Coronary artery (tissue), 2 donors: ENCODE measurements at regions not wholly inside any gene's neighbourhood (a gene's known extent, or its start where the extent isn't known, plus 50 kb on each side); places are given as distances from the start of the nearest gene placed in this dataset.

ENCODE experiments used
- DNase-seq: peaks from one replicate; pipeline ENCODE4 v3.0.0-alpha.2; 2017; ENCODE audit warnings: low spot score
- H3K27ac ChIP-seq, 2 donors: fragments of 200-600 bp; sonication (generic); one replicate each; pipeline ENCODE4 v1.5.1; 2016 to 2019
- H3K4me3 ChIP-seq: fragments of 200-600 bp; sonication (generic); 2 replicates; pipeline ENCODE4 v1.5.1; 2016; ENCODE audit warnings: mild to moderate bottlenecking, moderate library complexity
- TF ChIP-seq, protein P1 (sequence below): fragments of 200-600 bp; sonication (generic); IDR thresholded peaks from one replicate; pipeline ENCODE4 v1.5.1; 2019; ENCODE audit warnings: antibody characterized with exemption

GRCh38 chr9:120326049-120326693 lies 253.8 kb downstream of the CDK5RAP2 start:
- Histone ChIP-seq H3K27ac (no peak overlapping the region), H3K4me3 (no peak overlapping the region)
- no peak for DNase-seq
- TF ChIP-seq, protein P1, sequence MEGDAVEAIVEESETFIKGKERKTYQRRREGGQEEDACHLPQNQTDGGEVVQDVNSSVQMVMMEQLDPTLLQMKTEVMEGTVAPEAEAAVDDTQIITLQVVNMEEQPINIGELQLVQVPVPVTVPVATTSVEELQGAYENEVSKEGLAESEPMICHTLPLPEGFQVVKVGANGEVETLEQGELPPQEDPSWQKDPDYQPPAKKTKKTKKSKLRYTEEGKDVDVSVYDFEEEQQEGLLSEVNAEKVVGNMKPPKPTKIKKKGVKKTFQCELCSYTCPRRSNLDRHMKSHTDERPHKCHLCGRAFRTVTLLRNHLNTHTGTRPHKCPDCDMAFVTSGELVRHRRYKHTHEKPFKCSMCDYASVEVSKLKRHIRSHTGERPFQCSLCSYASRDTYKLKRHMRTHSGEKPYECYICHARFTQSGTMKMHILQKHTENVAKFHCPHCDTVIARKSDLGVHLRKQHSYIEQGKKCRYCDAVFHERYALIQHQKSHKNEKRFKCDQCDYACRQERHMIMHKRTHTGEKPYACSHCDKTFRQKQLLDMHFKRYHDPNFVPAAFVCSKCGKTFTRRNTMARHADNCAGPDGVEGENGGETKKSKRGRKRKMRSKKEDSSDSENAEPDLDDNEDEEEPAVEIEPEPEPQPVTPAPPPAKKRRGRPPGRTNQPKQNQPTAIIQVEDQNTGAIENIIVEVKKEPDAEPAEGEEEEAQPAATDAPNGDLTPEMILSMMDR = no peak

DNA sequence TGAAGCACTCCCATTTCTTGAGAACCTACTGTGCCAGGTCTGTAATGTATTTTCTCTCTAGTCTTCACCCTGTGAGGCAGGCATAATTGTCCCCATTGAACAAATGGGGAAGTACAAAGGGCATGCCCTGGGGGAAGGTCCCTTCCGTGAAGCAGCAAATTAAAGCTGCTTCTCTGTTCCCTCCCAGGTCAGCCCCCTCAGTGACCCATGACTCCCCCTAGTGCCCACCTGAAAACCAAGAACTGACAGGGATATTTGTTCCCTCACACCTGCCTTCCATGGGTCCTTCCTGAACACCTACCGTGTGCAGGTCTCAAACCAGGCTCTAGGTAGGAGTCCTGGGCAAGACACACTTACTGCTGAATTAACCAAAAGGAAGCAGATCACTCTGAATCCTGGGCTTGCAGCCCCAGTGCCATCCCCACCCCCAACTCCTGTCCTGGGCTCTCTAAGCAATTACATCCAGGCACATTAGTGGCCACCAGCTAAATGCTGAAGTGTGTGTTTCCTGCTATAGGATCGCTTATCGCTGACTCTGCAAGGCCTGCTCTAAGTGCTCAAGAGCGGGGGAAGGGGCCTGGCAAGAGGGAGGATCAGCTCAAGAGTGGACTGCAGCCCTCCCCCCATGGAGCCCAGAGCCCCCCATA lies 254.8 kb downstream of the CDK5RAP2 start:
- no peak overlapping the region for H3K27ac ChIP-seq
- TF ChIP-seq, protein P1 = no peak
- DNase-seq = no peak
- no peak overlapping the region for H3K4me3 ChIP-seq

DNA sequence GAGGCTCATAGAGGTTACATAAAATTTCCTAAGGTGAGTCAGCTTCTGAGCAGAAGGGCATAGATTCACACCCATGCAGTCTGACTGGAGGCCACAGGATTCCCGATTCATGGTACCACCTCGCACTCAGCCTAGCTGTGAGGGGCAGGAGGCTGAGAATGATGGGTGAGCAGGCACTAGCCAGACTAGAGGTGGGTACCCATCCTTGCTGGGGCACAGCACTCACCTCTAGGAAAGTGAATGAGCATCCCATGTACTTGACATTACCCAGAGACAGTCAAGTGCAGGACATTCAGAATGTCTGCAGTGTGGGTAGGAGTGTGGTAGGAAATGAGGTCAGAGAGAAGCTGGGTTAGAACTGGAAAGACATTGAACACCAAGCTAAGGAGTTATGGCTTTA lies 255.5 kb downstream of the CDK5RAP2 start:
- TF ChIP-seq, protein P1 = no peak
- H3K27ac ChIP-seq = no peak overlapping the region
- H3K4me3 ChIP-seq = no peak overlapping the region
- no peak for DNase-seq

- TF ChIP-seq, protein P1 = no peak
- H3K27ac ChIP-seq = no peak overlapping the region
- H3K4me3 ChIP-seq = no peak overlapping the region
- no peak for DNase-seq
Measured at GRCh38 chr9:120323125-120323524, 256.8 kb downstream of the CDK5RAP2 start.

GRCh38 chr9:120319452-120319851 lies 260.5 kb downstream of the CDK5RAP2 start:
- TF ChIP-seq, protein P1 = no peak
- Histone ChIP-seq H3K27ac (no peak overlapping the region), H3K4me3 (no peak overlapping the region)
- DNase-seq = no peak

GRCh38 chr9:120315154-120315553 lies 264.8 kb downstream of the CDK5RAP2 start:
- Histone ChIP-seq H3K27ac (no peak overlapping the region), H3K4me3 (no peak overlapping the region)
- DNase-seq = no peak
- TF ChIP-seq, protein P1 = no peak

- TF ChIP-seq, protein P1 = no peak
- H3K4me3 ChIP-seq = no peak overlapping the region
- no peak for DNase-seq
- no peak overlapping the region for H3K27ac ChIP-seq
Measured at GRCh38 chr9:120312031-120312430, 267.9 kb downstream of the CDK5RAP2 start.
